Neuronal stem cell (in vitro differentiated cells): ENCODE measurements at regions not wholly inside any gene's neighbourhood (a gene's known extent, or its start where the extent isn't known, plus 50 kb on each side); places are given as distances from the start of the nearest gene placed in this dataset.
A peak's percentile ranks its signal among the peaks of the same experiment; 100 is the strongest.

Source experiments
- DNase-seq: peaks from one replicate; pipeline ENCODE4 v3.0.0-alpha.2; 2013; ENCODE audit warnings: low spot score
- H2AFZ ChIP-seq: one replicate; pipeline ENCODE4 v1.6.1; 2013; ENCODE audit warnings: mild to moderate bottlenecking, low read length, inconsistent platforms
- H2AK5ac ChIP-seq: 2 replicates; pipeline ENCODE4 v1.6.1; 2013; ENCODE audit warnings: low read depth, mild to moderate bottlenecking, inconsistent platforms, low read length, moderate library complexity, mixed read lengths
- H2BK120ac ChIP-seq: 2 replicates; pipeline ENCODE4 v1.6.1; 2013; ENCODE audit warnings: low read depth, mild to moderate bottlenecking, inconsistent platforms, low read length, moderate library complexity, mixed read lengths
- H2BK12ac ChIP-seq: one replicate; pipeline ENCODE4 v1.6.1; 2013; ENCODE audit warnings: low read length, inconsistent platforms
- H2BK15ac ChIP-seq: 2 replicates; pipeline ENCODE4 v1.6.1; 2013; ENCODE audit warnings: mild to moderate bottlenecking, low read length, inconsistent platforms, mixed read lengths
- H2BK5ac ChIP-seq: one replicate; pipeline ENCODE4 v1.6.1; 2013; ENCODE audit warnings: inconsistent platforms, mild to moderate bottlenecking, low read length, moderate library complexity
- H3K14ac ChIP-seq: one replicate; pipeline ENCODE4 v1.6.1; 2013; ENCODE audit warnings: low read length, inconsistent platforms
- H3K18ac ChIP-seq: 2 replicates; pipeline ENCODE4 v1.6.1; 2013; ENCODE audit warnings: low read length, inconsistent platforms
- H3K23ac ChIP-seq: 2 replicates; pipeline ENCODE4 v1.6.1; 2013; ENCODE audit warnings: low read depth, mild to moderate bottlenecking, mixed read lengths, low read length, inconsistent platforms; ENCODE audit not compliant: poor library complexity
- H3K27ac ChIP-seq: replicated peaks from 3 replicates; pipeline ENCODE4 v1.5.1; 2013; ENCODE audit warnings: low read length, inconsistent platforms
- H3K27me3 ChIP-seq, 3 experiments: 2 replicates each; pipeline ENCODE4 v1.6.1; 2013; ENCODE audit warnings: low read length in 3 of 3, mild to moderate bottlenecking in 2 of 3, inconsistent platforms in 1 of 3, low read depth in 1 of 3, mixed read lengths in 1 of 3, moderate library complexity in 1 of 3; ENCODE audit not compliant: control insufficient read depth in 3 of 3, insufficient read depth in 3 of 3
- H3K36me3 ChIP-seq, 2 donors: replicated peaks in 1 of 2; 2 replicates each; pipeline ENCODE4 v1.6.1; 2013; ENCODE audit warnings: low read length in 2 of 2; ENCODE audit not compliant: control insufficient read depth in 2 of 2, insufficient read depth in 2 of 2
- H3K4ac ChIP-seq: 2 replicates; pipeline ENCODE4 v1.6.1; 2013; ENCODE audit warnings: inconsistent platforms, mild to moderate bottlenecking, low read length, moderate library complexity
- H3K4me1 ChIP-seq, 2 donors: 1 replicate in 1 of 2; 2 replicates in 1 of 2; pipeline ENCODE4 v1.6.1; 2013; ENCODE audit warnings: low read length in 2 of 2, low read depth in 1 of 2; ENCODE audit not compliant: control insufficient read depth in 2 of 2, insufficient read depth in 1 of 2
- H3K4me2 ChIP-seq: one replicate; pipeline ENCODE4 v1.6.1; 2013; ENCODE audit warnings: mild to moderate bottlenecking, low read length, inconsistent platforms; ENCODE audit not compliant: insufficient read depth, poor library complexity, severe bottlenecking
- H3K4me3 ChIP-seq, 2 donors: 2 replicates each; pipeline ENCODE4 v1.5.1; 2013; ENCODE audit warnings: low read length in 2 of 2, mild to moderate bottlenecking in 2 of 2, inconsistent platforms in 1 of 2, moderate library complexity in 1 of 2
- H3K79me1 ChIP-seq: one replicate; pipeline ENCODE4 v1.6.1; 2013; ENCODE audit warnings: low read depth, mild to moderate bottlenecking, inconsistent platforms, low read length, moderate library complexity
- H3K9ac ChIP-seq: one replicate; pipeline ENCODE4 v1.6.1; 2013; ENCODE audit warnings: mild to moderate bottlenecking, low read depth, low read length, inconsistent platforms; ENCODE audit not compliant: poor library complexity
- H3K9me3 ChIP-seq, 2 donors: replicated peaks in 1 of 2; 2 replicates each; pipeline versions ENCODE3 to v1.6.1; 2013; ENCODE audit warnings: low read length in 2 of 2, mild to moderate bottlenecking in 2 of 2, inconsistent platforms in 1 of 2, low read depth in 1 of 2, mixed read lengths in 1 of 2, moderate library complexity in 1 of 2; ENCODE audit not compliant: control insufficient read depth in 2 of 2, insufficient read depth in 1 of 2
- H4K8ac ChIP-seq: one replicate; pipeline ENCODE4 v1.6.1; 2013; ENCODE audit warnings: low read depth, mild to moderate bottlenecking, inconsistent platforms, low read length, moderate library complexity
- H4K91ac ChIP-seq: one replicate; pipeline ENCODE4 v1.6.1; 2013; ENCODE audit warnings: low read length, low read depth, mild to moderate bottlenecking, inconsistent platforms; ENCODE audit not compliant: poor library complexity
- WGBS, 2 donors: extraction: QIAGEN DNeasy Blood & Tissue Kit; methylation state at CpG; one replicate each; pipeline ENCODE4 v1.1.7; 2013; ENCODE audit warnings: missing lambda C conversion rate in 2 of 2, mixed read lengths in 1 of 2; ENCODE audit not compliant: insufficient read length in 2 of 2, insufficient replicate concordance in 1 of 2; ENCODE audit errors: extremely low coverage in 2 of 2; 5-methylcytosine and 5-hydroxymethylcytosine counted together

- H3K4me2 ChIP-seq: no peak overlapping the region
- no peak overlapping the region for H3K4me3 ChIP-seq
- H4K91ac ChIP-seq: no peak overlapping the region
- no peak overlapping the region for H2BK15ac ChIP-seq
- H3K9ac ChIP-seq: no peak overlapping the region
- no peak overlapping the region for H2BK12ac ChIP-seq
- H3K36me3 ChIP-seq: no peaks in the 10 kb centered on the region
- no peaks in the 10 kb centered on the region for H3K27me3 ChIP-seq
- no peak for DNase-seq
- no peak overlapping the region for H2AFZ ChIP-seq
- H2BK5ac ChIP-seq: no peak overlapping the region
- no peak overlapping the region for H2BK120ac ChIP-seq
- H3K4me1 ChIP-seq: peaks cover 0 to 4% of the 10 kb centered on the region in 2 donors
- H3K79me1 ChIP-seq: no peaks in the 10 kb centered on the region
- no peak overlapping the region for H3K4ac ChIP-seq
- WGBS, 2 donors: no CpG with 5 or more reads among the region's 6 CpGs
- no peak overlapping the region for H2AK5ac ChIP-seq
- H3K14ac ChIP-seq: no peak overlapping the region
- no peak overlapping the region for H4K8ac ChIP-seq
- no peak overlapping the region for H3K23ac ChIP-seq
- no peaks in the 10 kb centered on the region for H3K9me3 ChIP-seq
- no peak overlapping the region for H3K18ac ChIP-seq
- H3K27ac ChIP-seq: no peak overlapping the region
Measured at GRCh38 chr2:12396699-12397098, 320.0 kb upstream of the TRIB2 start.

DNA sequence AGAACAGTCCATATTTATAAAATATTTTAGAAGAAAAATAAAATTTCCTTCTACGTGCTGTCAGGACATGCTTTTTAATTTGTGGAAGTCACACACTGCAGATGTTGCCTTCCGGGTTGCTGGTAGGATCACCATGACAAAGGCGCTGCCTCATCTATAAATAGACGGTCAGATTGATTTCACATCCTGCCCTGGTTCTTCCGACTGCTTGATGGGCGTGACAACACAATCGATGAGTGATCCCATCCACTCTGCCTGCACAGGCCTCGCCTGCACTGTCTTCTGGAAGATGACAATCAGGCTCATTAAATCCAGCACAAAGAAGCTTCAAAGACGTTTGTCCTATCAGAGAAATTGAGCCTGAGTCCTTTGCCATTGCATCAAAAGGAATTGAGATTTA is 318.9 kb upstream of the TRIB2 start:
- Histone ChIP-seq H2AFZ (peak overlapping the region; percentile 57), H3K4me1 (peaks cover 0 to 4% of the 10 kb centered on the region in 2 donors), H3K23ac (no peak overlapping the region), H3K4me2 (no peak overlapping the region), H3K27ac (no peak overlapping the region), H2BK12ac (no peak overlapping the region), H2AK5ac (no peak overlapping the region), H2BK15ac (no peak overlapping the region), H4K8ac (no peak overlapping the region), H3K27me3 (no peaks in the 10 kb centered on the region), H3K36me3 (no peaks in the 10 kb centered on the region), H3K14ac (no peak overlapping the region), H3K18ac (no peak overlapping the region), H3K4me3 (no peak overlapping the region), H3K9ac (no peak overlapping the region), H2BK5ac (no peak overlapping the region), H4K91ac (no peak overlapping the region), H3K79me1 (no peaks in the 10 kb centered on the region), H2BK120ac (no peak overlapping the region), H3K9me3 (peaks cover 2 to 7% of the 10 kb centered on the region in 2 donors), H3K4ac (no peak overlapping the region)
- WGBS, 2 donors: no CpG with 5 or more reads among the region's 9 CpGs
- DNase-seq: no peak

- no peak overlapping the region for H3K4me2 ChIP-seq
- H2BK5ac ChIP-seq: no peak overlapping the region
- H3K9me3 ChIP-seq: peaks cover 2 to 12% of the 10 kb centered on the region in 2 donors
- no peaks in the 10 kb centered on the region for H3K27me3 ChIP-seq
- no peak overlapping the region for H2BK120ac ChIP-seq
- H2BK12ac ChIP-seq: no peak overlapping the region
- no peak for DNase-seq
- no peaks in the 10 kb centered on the region for H3K36me3 ChIP-seq
- H3K79me1 ChIP-seq: no peaks in the 10 kb centered on the region
- no peak overlapping the region for H3K9ac ChIP-seq
- H3K4me1 ChIP-seq: peaks cover 0 to 4% of the 10 kb centered on the region in 2 donors
- no peak overlapping the region for H3K4ac ChIP-seq
- no peak overlapping the region for H4K91ac ChIP-seq
- no peak overlapping the region for H3K18ac ChIP-seq
- H3K14ac ChIP-seq: no peak overlapping the region
- H2AFZ ChIP-seq: no peak overlapping the region
- H3K23ac ChIP-seq: no peak overlapping the region
- no peak overlapping the region for H3K27ac ChIP-seq
- H4K8ac ChIP-seq: no peak overlapping the region
- H3K4me3 ChIP-seq: no peak overlapping the region
- no CpG with 5 or more reads among the region's 3 CpGs for WGBS, 2 donors
- no peak overlapping the region for H2AK5ac ChIP-seq
- H2BK15ac ChIP-seq: no peak overlapping the region
Measured at GRCh38 chr2:12399240-12399639, 317.5 kb upstream of the TRIB2 start.

- Histone ChIP-seq H3K27ac (no peak overlapping the region), H3K14ac (no peak overlapping the region), H4K8ac (no peak overlapping the region), H3K4me1 (peaks cover 0 to 4% of the 10 kb centered on the region in 2 donors), H3K79me1 (no peaks in the 10 kb centered on the region), H4K91ac (no peak overlapping the region), H2BK15ac (no peak overlapping the region), H3K9me3 (peaks cover 2 to 13% of the 10 kb centered on the region in 2 donors), H2AK5ac (no peak overlapping the region), H2BK120ac (no peak overlapping the region), H3K4me2 (no peak overlapping the region), H3K4ac (no peak overlapping the region), H3K36me3 (no peaks in the 10 kb centered on the region), H3K27me3 (no peaks in the 10 kb centered on the region), H3K23ac (no peak overlapping the region), H3K9ac (no peak overlapping the region), H3K18ac (peak overlapping the region; percentile 54), H2AFZ (no peak overlapping the region), H2BK12ac (no peak overlapping the region), H3K4me3 (no peak overlapping the region), H2BK5ac (no peak overlapping the region)
- WGBS, 2 donors: no CpG with 5 or more reads among the region's 3 CpGs
- DNase-seq: no peak
Measured at GRCh38 chr2:12400543-12400942, 316.2 kb upstream of the TRIB2 start.
